Forelimb muscle (tissue), 1 donor: ENCODE measurements at regions not wholly inside any gene's neighbourhood (a gene's known extent, or its start where the extent isn't known, plus 50 kb on each side); places are given as distances from the start of the nearest gene placed in this dataset.

Source experiments
- DNase-seq: peaks from one replicate; pipeline ENCODE4 v3.0.0-alpha.2; 2013; ENCODE audit warnings: low read depth

- no peak for DNase-seq
Measured at GRCh38 chr3:1551741-1552140, 458.9 kb downstream of the CNTN6 start.

DNA sequence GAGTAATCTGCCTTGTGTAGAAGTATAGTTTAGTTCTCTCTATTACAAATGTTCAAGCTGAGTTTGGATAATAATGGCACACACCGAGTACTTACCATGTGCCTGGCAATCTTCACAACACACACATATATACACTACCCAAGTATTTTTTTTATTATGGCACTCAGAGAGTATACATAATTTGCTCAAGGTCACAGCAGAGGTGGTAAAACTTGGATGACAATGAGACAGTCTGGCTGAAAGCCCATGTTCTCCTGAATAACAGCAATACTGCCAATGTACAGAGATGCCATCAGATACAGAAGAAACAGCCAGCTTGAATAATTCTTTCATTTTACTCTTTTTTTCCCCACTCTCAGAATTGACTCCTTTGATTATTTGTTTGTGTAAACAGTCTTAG, 460.0 kb downstream of the CNTN6 start:
- DNase-seq: no peak

- no peak for DNase-seq
Measured at GRCh38 chr3:1561427-1561826, 468.6 kb downstream of the CNTN6 start.

GRCh38 chr3:1571736-1572135, 478.9 kb downstream of the CNTN6 start:
- DNase-seq: no peak

GRCh38 chr3:1576047-1576446, 483.2 kb downstream of the CNTN6 start:
- no peak for DNase-seq

GRCh38 chr3:1578124-1578806, 485.4 kb downstream of the CNTN6 start:
- DNase-seq: no peak

GRCh38 chr3:1583044-1583443, 490.2 kb downstream of the CNTN6 start:
- DNase-seq: no peak

- DNase-seq: no peak
Measured at GRCh38 chr3:1587426-1587825, 494.6 kb downstream of the CNTN6 start.

DNA sequence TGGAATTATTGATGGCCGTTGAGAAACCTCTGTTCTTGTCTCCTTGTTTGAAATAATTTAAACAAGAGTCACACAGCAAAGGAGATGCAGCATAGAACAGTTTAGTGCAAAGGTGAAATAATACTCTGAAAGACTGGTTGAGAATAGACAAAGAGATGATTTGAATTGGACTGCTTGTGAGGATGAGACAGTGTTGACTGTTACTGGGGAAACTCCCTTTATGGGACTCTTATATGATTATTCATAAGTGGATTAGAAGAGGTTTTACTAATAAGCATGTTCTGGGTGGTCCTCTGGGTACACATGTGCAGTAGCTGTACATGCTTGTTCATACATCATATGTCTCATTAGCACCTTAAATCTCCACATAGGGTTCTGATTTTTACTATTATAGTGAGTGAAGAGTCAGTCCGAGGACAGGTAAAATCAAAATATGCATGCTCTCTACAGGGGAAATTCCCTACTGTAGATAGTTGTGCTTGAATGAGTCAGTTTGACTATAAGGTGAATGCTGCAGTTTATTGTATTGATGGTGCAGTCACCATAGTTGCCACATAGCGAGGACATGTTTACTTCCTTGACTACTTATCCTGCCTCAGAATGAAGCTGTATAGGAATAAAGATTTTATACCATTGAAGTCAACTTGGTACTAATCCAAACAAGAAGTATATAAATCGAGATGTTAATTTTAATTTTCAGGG, 498.7 kb downstream of the CNTN6 start:
- DNase-seq: no peak

- DNase-seq: no peak
Measured at GRCh38 chr3:1594940-1595339, 502.1 kb downstream of the CNTN6 start.

DNA sequence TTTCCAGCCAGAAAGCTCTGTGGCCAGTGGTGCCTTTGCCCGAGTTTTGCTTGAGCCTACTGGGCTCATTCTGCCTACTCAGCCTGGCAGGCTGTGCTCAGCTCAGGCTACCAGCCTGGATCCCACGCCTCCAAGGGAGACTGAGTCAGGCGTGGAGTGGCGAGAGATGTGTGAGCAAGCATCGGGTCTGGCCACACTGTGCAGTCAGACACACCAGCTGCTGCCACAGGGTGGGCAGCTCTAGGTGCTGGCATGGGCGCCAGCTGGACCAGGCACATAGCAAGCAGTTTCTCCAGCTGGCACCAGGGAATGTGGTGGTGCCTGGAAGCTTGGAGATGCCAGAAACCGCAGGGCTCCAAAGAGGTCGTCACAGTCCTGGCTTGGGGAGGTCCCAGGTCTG, 498.5 kb upstream of the CNTN4 start:
- no peak for DNase-seq

DNA sequence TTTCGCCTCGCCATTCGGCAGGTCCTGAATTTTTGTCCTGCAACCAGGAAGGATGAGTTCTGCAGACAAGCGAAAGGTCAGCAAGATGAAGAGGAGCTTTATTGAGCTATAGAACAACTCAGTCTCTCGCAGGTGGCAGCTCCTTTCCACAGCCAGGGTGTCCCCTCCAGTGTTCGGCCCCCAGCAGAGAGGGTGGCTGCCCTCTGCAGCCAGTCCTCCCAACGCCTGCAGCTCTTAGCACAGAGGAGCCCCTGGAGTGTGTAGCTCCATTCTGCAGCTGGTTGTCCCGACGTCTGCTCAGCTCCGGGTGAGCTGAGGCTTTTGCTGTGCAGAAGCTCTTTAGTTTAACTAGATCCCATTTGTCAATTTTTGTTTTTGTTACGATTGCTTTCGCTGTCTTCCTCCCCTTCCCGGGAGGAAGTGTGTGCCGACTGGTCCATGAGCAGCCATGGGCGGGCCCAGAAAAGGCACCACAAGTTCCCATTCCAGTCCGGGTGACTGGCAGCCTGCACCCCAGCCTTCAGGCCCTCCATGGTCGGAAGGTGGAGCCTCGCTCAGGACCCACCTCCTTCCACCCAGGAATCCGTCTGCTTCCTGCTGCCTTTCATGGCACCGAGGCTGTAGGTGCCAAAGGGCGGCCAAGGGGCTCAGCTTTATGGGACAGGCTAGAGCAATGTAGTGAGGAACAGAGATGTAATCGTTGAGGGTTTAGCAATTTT, 497.8 kb upstream of the CNTN4 start:
- no peak for DNase-seq

DNA sequence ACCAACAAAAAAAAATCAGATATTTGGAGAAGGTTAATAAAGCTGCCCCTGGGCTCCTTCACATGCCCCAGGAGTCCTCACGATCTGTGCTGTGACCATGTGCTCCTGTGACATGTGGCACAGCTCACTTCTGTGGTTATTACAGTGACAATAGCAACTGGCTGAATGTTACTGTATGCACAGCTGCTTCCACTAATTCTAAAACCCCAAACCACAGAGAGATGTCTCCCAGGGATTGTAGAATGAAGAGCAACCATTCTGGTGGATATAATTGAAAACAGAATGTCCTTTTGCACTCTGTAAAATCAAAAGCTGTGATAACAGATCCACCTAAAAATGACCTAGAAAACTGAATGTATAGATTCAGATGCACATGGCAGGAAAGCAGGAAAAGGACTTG, 489.2 kb upstream of the CNTN4 start:
- DNase-seq: no peak

DNA sequence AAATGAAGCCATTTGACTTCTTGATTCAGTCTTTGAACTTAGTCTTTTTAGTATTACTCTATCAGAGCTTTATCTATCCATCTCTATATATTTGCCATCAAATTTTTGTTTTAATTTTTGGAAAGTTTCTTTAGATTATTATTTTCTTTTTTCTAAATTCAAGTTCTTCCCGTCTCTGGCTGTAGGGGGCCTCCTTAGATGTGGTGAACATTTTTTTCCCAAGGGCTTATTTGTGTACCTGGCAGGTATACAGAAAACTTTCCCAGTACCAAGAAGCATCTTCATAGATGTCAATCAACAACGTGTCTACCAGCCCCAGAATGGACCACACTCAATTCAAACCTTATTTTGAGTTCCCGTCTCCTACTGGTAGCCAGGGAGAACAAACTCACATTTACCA, 486.8 kb upstream of the CNTN4 start:
- DNase-seq: no peak

DNA sequence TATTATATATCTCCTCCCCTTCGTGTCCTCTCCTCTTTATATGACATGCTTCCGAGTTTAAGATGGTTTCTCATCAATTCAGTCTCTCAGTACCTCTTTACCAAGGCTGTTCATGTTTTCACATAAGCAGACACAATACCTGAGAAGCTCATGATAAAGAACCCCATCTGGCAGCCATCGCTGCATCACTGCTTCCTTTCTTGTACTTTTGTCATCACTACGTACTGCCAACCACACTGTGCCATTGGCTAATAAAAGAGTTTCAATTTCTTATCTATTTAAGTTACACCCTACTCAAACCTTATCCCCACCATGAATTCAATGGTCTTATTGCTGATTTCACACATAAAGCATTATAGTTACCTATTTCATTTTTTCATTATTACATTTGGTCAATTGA, 484.7 kb upstream of the CNTN4 start:
- DNase-seq: no peak

GRCh38 chr3:1616744-1617143, 481.9 kb upstream of the CNTN4 start:
- DNase-seq: no peak

DNA sequence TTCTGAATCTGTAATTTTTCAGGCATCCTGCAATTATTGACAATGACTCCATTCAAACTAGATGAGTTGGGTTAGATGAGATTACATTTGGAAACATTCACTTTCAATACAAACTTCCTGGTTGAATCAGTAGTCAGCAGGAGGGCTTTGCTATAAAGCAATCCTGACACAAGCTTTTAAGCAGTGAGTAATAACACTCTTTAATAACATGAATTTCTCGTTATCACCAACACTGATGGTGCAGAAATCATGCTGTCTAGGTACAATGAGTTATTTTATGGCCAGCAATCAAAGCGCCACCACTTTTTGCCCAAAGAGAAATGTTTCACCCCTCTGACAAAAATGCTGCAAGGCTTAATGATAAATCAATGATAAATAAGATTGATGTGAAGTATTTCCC, 474.8 kb upstream of the CNTN4 start:
- no peak for DNase-seq

GRCh38 chr3:1632128-1632527, 466.5 kb upstream of the CNTN4 start:
- no peak for DNase-seq

DNA sequence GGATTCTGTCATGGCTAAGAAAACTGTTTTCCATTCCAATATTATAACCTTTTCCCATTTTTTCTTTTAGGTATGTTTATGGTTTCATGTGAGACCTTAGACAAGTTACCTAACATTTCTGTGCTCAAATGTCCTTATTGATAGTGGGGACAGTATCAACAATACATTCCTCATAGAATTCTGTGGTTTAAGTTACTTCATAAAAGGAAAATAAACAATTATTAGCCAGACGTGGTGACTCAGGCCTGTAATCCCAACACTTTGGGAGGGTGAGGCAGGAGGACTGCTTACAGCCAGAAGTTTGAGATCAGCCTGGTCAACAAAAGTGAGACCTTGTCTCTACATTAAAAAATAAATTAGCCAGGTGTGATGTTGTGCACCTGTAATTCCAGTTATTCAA, 436.8 kb upstream of the CNTN4 start:
- DNase-seq: no peak

- no peak for DNase-seq
Measured at GRCh38 chr3:1664266-1664665, 434.4 kb upstream of the CNTN4 start.

GRCh38 chr3:1666865-1667264, 431.8 kb upstream of the CNTN4 start:
- DNase-seq: no peak

GRCh38 chr3:1677576-1678156, 421.0 kb upstream of the CNTN4 start:
- no peak for DNase-seq

- DNase-seq: no peak
Measured at GRCh38 chr3:1692428-1692827, 406.2 kb upstream of the CNTN4 start.
